Transverse colon (tissue), 3 donors: ENCODE measurements at regions not wholly inside any gene's neighbourhood (a gene's known extent, or its start where the extent isn't known, plus 50 kb on each side); places are given as distances from the start of the nearest gene placed in this dataset.

Experiments used
- POLR2A ChIP-seq: fragments of 450-650 bp; IDR thresholded peaks from one replicate; pipeline ENCODE4 v1.6.1; 2016; ENCODE audit warnings: antibody characterized with exemption, mild to moderate bottlenecking, moderate library complexity
- TF ChIP-seq, protein P1 (sequence below), 5 experiments: fragments of 200-600 bp in 3 of 5; fragments of 450-650 bp in 2 of 5; sonication (generic) in 3 of 5; IDR thresholded peaks; 1 replicate in 2 of 5; 2 replicates in 3 of 5; pipeline ENCODE4 v1.5.1; 2016 to 2017; ENCODE audit warnings: antibody characterized with exemption in 5 of 5, inconsistent platforms in 3 of 5, mild to moderate bottlenecking in 2 of 5, moderate library complexity in 1 of 5

DNA sequence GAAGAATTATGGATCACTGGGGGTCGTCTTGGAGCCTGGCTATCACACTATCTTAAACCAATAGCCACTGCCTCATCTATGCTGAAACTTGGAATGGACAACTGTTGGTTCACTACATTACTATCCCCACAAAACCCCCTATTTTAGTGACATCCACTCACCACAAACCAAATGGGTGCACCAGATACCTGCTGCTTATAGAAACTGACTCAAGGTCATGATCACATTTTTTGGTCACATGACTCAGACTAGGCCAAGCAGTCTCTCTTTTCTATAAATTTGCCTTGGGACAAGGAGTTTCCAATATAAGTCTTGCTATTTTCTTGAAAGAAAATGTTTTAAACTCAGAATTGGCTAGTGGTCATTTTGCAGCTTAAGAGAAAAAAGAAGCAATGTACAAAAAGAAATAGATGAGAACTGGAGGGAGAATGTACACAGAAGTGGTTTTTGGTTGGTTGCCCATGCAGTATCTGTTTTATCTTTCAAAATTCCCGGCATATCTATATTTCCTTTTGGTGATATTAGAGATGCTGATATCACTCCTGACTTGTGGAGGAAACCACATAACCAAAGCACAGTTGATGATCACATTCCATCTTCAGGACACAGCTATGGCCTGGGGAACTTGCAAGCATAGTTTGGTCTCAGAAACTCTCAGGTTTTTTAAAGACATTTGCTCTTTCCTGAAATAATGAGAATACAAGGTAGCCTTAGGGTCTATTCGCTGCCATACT lies 85.2 kb upstream of the CACNA2D1 start:
- TF ChIP-seq, protein P1, sequence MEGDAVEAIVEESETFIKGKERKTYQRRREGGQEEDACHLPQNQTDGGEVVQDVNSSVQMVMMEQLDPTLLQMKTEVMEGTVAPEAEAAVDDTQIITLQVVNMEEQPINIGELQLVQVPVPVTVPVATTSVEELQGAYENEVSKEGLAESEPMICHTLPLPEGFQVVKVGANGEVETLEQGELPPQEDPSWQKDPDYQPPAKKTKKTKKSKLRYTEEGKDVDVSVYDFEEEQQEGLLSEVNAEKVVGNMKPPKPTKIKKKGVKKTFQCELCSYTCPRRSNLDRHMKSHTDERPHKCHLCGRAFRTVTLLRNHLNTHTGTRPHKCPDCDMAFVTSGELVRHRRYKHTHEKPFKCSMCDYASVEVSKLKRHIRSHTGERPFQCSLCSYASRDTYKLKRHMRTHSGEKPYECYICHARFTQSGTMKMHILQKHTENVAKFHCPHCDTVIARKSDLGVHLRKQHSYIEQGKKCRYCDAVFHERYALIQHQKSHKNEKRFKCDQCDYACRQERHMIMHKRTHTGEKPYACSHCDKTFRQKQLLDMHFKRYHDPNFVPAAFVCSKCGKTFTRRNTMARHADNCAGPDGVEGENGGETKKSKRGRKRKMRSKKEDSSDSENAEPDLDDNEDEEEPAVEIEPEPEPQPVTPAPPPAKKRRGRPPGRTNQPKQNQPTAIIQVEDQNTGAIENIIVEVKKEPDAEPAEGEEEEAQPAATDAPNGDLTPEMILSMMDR (IDR thresholded peaks at IDR 0.05), result no peak
- TF ChIP-seq POLR2A, result no peak
